ENCODE measurements at regions not wholly inside any gene's neighbourhood (a gene's known extent, or its start where the extent isn't known, plus 50 kb on each side); places are given as distances from the start of the nearest gene placed in this dataset.

GRCh38 chr7:84281518-84281917 lies 86.9 kb upstream of the SEMA3A start:
- Mint-ChIP-seq H3K36me3 (peaks cover 3% of the 10 kb centered on the region), H3K4me3 (no peak overlapping the region), H3K27ac (no peak overlapping the region), H3K9me3 (peaks cover 16% of the 10 kb centered on the region), H3K27me3 (no peaks in the 10 kb centered on the region), H3K4me1 (ENCODE audit: unreplicated experiment) (peaks cover 18% of the 10 kb centered on the region)
- TF ChIP-seq CTCF (conservative IDR thresholded peaks at IDR 0.05) = no peak
- DNase-seq (ENCODE audit: extremely low spot score, unreplicated experiment) = no peak

- Mint-ChIP-seq H3K4me3 (no peak overlapping the region), H3K4me1 (ENCODE audit: unreplicated experiment) (peaks cover 8% of the 10 kb centered on the region), H3K9me3 (peaks cover 16% of the 10 kb centered on the region), H3K27me3 (no peaks in the 10 kb centered on the region), H3K36me3 (peaks cover 3% of the 10 kb centered on the region), H3K27ac (no peak overlapping the region)
- no peak for DNase-seq (ENCODE audit: extremely low spot score, unreplicated experiment)
- TF ChIP-seq CTCF (conservative IDR thresholded peaks at IDR 0.05) = no peak
Observed at GRCh38 chr7:84277628-84278224, 83.1 kb upstream of the SEMA3A start.

GRCh38 chr7:84274029-84274638 lies 79.5 kb upstream of the SEMA3A start:
- Mint-ChIP-seq H3K9me3 (peaks cover 8% of the 10 kb centered on the region), H3K27ac (no peak overlapping the region), H3K4me3 (no peak overlapping the region), H3K36me3 (no peaks in the 10 kb centered on the region), H3K4me1 (ENCODE audit: unreplicated experiment) (peaks cover 7% of the 10 kb centered on the region), H3K27me3 (no peaks in the 10 kb centered on the region)
- no peak for TF ChIP-seq CTCF (conservative IDR thresholded peaks at IDR 0.05)
- DNase-seq (ENCODE audit: extremely low spot score, unreplicated experiment) = no peak

- Mint-ChIP-seq H3K4me1 (ENCODE audit: unreplicated experiment) (peaks cover 12% of the 10 kb centered on the region), H3K4me3 (no peak overlapping the region), H3K36me3 (no peaks in the 10 kb centered on the region), H3K27ac (no peak overlapping the region), H3K27me3 (no peaks in the 10 kb centered on the region), H3K9me3 (no peaks in the 10 kb centered on the region)
- no peak for DNase-seq (ENCODE audit: extremely low spot score, unreplicated experiment)
- TF ChIP-seq CTCF (conservative IDR thresholded peaks at IDR 0.05) = no peak
Observed at GRCh38 chr7:84271543-84271942, 77.0 kb upstream of the SEMA3A start.

- DNase-seq (ENCODE audit: extremely low spot score, unreplicated experiment) = no peak
- Mint-ChIP-seq H3K4me1 (ENCODE audit: unreplicated experiment) (peaks cover 12% of the 10 kb centered on the region), H3K36me3 (no peaks in the 10 kb centered on the region), H3K9me3 (no peaks in the 10 kb centered on the region), H3K4me3 (no peak overlapping the region), H3K27ac (no peak overlapping the region), H3K27me3 (no peaks in the 10 kb centered on the region)
- no peak for TF ChIP-seq CTCF (conservative IDR thresholded peaks at IDR 0.05)
Observed at GRCh38 chr7:84264396-84264795, 69.8 kb upstream of the SEMA3A start.

All from type B pancreatic cell (in vitro differentiated cells).